KMS-11 (cell line): ENCODE measurements at regions not wholly inside any gene's neighbourhood (a gene's known extent, or its start where the extent isn't known, plus 50 kb on each side); places are given as distances from the start of the nearest gene placed in this dataset.

Experiments used
- H2AFZ ChIP-seq: fragments of 200-600 bp; sonication (generic); 2 replicates; pipeline ENCODE4 v1.6.1; 2016; ENCODE audit warnings: antibody characterized with exemption, mixed run types, low read depth
- H3K27ac ChIP-seq: fragments of 200-600 bp; sonication (generic); 2 replicates; pipeline ENCODE4 v1.6.1; 2016; ENCODE audit warnings: mild to moderate bottlenecking, mixed run types
- H3K27me3 ChIP-seq: fragments of 200-600 bp; sonication (generic); 2 replicates; pipeline ENCODE4 v1.6.1; 2017; ENCODE audit warnings: mild to moderate bottlenecking, low read depth, mixed run types, moderate library complexity; ENCODE audit not compliant: insufficient read depth
- H3K36me3 ChIP-seq: fragments of 200-600 bp; sonication (generic); 2 replicates; pipeline ENCODE4 v1.6.1; 2017; ENCODE audit warnings: mild to moderate bottlenecking, mixed run types; ENCODE audit not compliant: insufficient read depth
- H3K4me1 ChIP-seq: fragments of 200-600 bp; sonication (generic); 2 replicates; pipeline ENCODE4 v1.6.1; 2016; ENCODE audit warnings: mild to moderate bottlenecking, low read depth, mixed run types; ENCODE audit not compliant: poor library complexity, severe bottlenecking
- H3K4me2 ChIP-seq: fragments of 200-600 bp; sonication (generic); 2 replicates; pipeline ENCODE4 v1.7.0; 2016; ENCODE audit warnings: mild to moderate bottlenecking, mixed run types
- H3K4me3 ChIP-seq: fragments of 200-600 bp; sonication (generic); IDR thresholded peaks from 2 replicates; pipeline ENCODE4 v1.6.1; 2017; ENCODE audit warnings: low read depth, low read length, mixed read lengths; ENCODE audit not compliant: insufficient read depth
- H3K79me2 ChIP-seq: fragments of 200-600 bp; sonication (generic); 2 replicates; pipeline ENCODE4 v1.6.1; 2016; ENCODE audit warnings: low read depth, mixed run types; ENCODE audit not compliant: insufficient read depth
- H3K9ac ChIP-seq: fragments of 200-600 bp; sonication (generic); 2 replicates; pipeline ENCODE4 v1.6.1; 2016; ENCODE audit warnings: mild to moderate bottlenecking, mixed run types
- H4K20me1 ChIP-seq: fragments of 200-600 bp; sonication (generic); 2 replicates; pipeline ENCODE4 v1.6.1; 2016; ENCODE audit warnings: mild to moderate bottlenecking, mixed run types; ENCODE audit not compliant: insufficient read depth
- TF ChIP-seq, protein P1 (sequence below): fragments of 200-600 bp; sonication (generic); conservative IDR thresholded peaks from 2 replicates; pipeline ENCODE4 v1.6.1; 2017; ENCODE audit warnings: low read depth, mild to moderate bottlenecking, antibody characterized with exemption, low read length, moderate library complexity, mixed read lengths

DNA sequence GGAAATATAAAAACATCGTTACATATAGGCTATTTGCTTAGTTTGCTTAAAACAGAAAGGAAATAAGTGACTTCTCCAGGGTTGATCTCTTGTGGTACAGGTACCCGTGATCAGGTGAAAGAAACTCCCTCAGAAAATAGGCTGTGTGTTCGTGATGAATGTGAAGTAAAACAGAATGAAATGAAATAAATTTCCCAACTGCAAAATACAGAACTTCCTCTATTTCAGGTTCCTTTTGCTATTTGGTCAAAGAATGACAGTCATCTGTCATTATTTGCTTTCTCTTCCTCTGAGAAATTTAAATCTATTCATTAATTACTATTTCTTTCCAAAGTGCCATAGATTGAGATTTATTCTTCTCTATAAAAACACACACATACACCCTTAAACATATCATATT lies 408.1 kb downstream of the FAM170A start:
- no peak overlapping the region for H3K4me2 ChIP-seq
- H2AFZ ChIP-seq, result no peak overlapping the region
- H3K79me2 ChIP-seq, result no peaks in the 10 kb centered on the region
- H3K27ac ChIP-seq, result no peak overlapping the region
- H3K36me3 ChIP-seq, result no peaks in the 10 kb centered on the region
- no peaks in the 10 kb centered on the region for H3K4me1 ChIP-seq
- H3K4me3 ChIP-seq, result no peak overlapping the region
- H4K20me1 ChIP-seq, result no peaks in the 10 kb centered on the region
- H3K27me3 ChIP-seq, result no peaks in the 10 kb centered on the region
- no peak overlapping the region for H3K9ac ChIP-seq
- TF ChIP-seq, protein P1, sequence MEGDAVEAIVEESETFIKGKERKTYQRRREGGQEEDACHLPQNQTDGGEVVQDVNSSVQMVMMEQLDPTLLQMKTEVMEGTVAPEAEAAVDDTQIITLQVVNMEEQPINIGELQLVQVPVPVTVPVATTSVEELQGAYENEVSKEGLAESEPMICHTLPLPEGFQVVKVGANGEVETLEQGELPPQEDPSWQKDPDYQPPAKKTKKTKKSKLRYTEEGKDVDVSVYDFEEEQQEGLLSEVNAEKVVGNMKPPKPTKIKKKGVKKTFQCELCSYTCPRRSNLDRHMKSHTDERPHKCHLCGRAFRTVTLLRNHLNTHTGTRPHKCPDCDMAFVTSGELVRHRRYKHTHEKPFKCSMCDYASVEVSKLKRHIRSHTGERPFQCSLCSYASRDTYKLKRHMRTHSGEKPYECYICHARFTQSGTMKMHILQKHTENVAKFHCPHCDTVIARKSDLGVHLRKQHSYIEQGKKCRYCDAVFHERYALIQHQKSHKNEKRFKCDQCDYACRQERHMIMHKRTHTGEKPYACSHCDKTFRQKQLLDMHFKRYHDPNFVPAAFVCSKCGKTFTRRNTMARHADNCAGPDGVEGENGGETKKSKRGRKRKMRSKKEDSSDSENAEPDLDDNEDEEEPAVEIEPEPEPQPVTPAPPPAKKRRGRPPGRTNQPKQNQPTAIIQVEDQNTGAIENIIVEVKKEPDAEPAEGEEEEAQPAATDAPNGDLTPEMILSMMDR, result no peak

DNA sequence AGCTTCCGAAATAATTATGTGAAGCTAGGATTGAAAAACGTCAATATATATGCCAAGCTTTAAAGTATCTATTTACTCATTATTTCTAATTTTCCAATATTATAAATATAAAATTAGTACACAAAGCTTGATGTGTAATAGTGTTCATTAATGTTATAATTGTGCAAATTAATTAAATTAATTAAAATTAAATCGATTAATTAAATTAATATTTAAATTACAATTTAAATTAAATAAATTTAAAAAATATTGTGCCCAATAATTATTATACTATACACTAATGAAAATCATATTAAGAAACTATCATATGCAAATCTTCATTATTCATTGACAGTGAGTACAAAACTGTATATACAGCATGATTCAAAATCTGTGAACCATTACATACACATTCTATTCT lies 409.8 kb downstream of the FAM170A start:
- Histone ChIP-seq H3K79me2 (no peaks in the 10 kb centered on the region), H3K36me3 (no peaks in the 10 kb centered on the region), H3K4me2 (no peak overlapping the region), H3K27me3 (no peaks in the 10 kb centered on the region), H3K27ac (no peak overlapping the region), H2AFZ (no peak overlapping the region), H3K4me3 (no peak overlapping the region), H4K20me1 (no peaks in the 10 kb centered on the region), H3K4me1 (no peaks in the 10 kb centered on the region), H3K9ac (no peak overlapping the region)
- TF ChIP-seq, protein P1, result no peak

DNA sequence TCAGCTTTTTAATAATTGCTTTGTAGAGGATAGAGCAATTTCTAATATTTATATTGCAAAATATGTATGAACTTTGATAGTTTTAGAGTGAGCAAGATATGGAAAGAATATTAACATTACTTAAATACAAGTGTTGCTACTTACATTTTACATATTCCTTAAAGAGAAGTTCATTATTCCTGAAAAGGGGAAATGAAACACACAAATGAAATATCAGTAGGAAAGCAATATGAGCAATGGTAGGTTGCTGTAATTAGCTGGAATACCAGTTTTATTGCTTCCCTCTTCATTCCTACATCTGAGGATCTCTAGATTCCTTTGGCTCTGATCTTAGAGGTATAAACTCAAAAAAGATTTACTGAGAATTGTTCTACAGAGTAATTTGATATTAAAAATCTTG lies 414.1 kb downstream of the FAM170A start:
- Histone ChIP-seq H3K9ac (no peak overlapping the region), H3K27me3 (no peaks in the 10 kb centered on the region), H4K20me1 (no peaks in the 10 kb centered on the region), H3K36me3 (no peaks in the 10 kb centered on the region), H3K4me2 (no peak overlapping the region), H3K79me2 (no peaks in the 10 kb centered on the region), H2AFZ (no peak overlapping the region), H3K27ac (no peak overlapping the region), H3K4me3 (no peak overlapping the region), H3K4me1 (no peaks in the 10 kb centered on the region)
- TF ChIP-seq, protein P1, result no peak

DNA sequence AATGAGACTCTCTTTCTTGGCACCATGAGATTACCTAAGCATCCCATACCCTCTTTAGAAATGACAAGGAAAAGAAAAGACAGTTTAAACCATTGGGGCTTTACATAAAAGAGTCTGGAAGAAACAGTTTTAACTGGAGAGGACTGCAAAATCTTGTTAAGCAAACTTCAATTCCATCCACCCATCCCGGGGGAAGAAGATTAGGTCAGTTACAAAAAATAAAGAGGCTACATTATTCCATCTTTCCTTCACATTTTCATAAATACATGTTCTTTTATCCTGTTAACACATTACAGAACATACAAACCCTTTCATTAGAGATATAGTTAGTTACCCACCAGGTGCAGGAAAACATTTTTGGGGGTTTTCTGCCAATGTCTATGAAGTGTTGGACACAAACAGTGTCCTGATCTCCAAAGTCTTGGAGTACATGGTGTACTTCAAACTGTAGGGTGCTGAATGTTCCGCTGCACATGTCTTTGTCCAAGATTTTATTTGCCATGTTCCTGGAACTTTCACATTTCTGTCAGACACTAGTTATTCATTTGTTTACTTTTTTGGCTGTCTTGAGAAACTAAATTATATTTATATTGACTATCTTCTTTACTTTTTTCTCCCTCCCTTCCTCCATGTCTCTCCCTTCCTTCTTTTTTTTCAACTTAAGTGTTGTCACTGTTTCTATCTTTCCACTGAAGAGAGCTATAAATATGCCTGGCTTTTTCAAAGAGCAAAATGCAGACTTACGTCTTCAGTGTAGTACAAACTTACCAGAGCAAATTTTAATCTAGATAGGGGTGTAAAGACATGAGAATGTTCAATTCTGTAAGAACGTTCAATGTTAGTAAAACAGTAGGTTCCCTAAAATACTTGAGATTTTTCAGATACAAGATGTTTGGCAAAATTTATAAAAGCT lies 410.9 kb upstream of the PRR16 start:
- H3K27me3 ChIP-seq, result no peaks in the 10 kb centered on the region
- no peak overlapping the region for H2AFZ ChIP-seq
- H3K79me2 ChIP-seq, result no peaks in the 10 kb centered on the region
- no peak overlapping the region for H3K4me2 ChIP-seq
- H3K4me3 ChIP-seq, result no peak overlapping the region
- no peaks in the 10 kb centered on the region for H4K20me1 ChIP-seq
- no peaks in the 10 kb centered on the region for H3K36me3 ChIP-seq
- no peak overlapping the region for H3K27ac ChIP-seq
- no peak overlapping the region for H3K9ac ChIP-seq
- TF ChIP-seq, protein P1, result no peak
- no peaks in the 10 kb centered on the region for H3K4me1 ChIP-seq
